ENCODE measurements at regions not wholly inside any gene's neighbourhood (a gene's known extent, or its start where the extent isn't known, plus 50 kb on each side); places are given as distances from the start of the nearest gene placed in this dataset.

DNA sequence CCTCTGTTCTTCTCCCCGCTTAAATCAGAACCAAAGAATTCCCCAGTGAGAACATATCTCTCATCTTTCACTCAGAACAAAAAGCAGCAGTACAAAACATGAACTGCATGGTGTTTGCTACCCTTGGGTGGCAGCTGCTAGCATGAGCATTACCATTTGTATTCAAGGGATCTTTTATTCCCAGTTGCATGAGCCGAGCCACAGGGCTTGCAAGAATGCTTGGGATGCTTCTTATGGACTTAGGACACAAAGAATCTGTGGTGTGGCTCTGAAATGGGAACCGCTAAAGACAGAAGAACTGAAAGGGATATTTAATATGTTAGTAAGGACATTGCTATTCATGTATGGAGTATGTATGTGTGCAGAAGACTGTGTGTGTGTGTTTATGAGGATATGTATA is 190.6 kb downstream of the TMX1 start:
- DNase-seq (no peak), ATAC-seq (ENCODE audit: low read depth in 2 of 2) (no peak)
- Mint-ChIP-seq H3K4me3 (no peak overlapping the region), H3K4me1 (no peaks in the 10 kb centered on the region), H3K36me3 (no peaks in the 10 kb centered on the region), H3K9me3 (peaks cover 0 to 2% (median 0%) of the 10 kb centered on the region in 7 donors), H3K27ac (no peak overlapping the region), H3K27me3 (peaks cover 31% of the 10 kb centered on the region)
- Histone ChIP-seq H3K4me1 (ENCODE audit: control insufficient read depth, insufficient read depth, low read length, poor library complexity, severe bottlenecking) (no peaks in the 10 kb centered on the region), H3K27ac (ENCODE audit: insufficient read depth, low read length, poor library complexity, severe bottlenecking) (no peak overlapping the region), H3K4me3 (ENCODE audit: low read depth, low read length) (no peak overlapping the region), H3K9me3 (ENCODE audit: control insufficient read depth in 2 of 2, low read length in 2 of 2) (no peaks in the 10 kb centered on the region), H3K36me3 (ENCODE audit: control insufficient read depth, insufficient read depth, low read length) (no peaks in the 10 kb centered on the region), H3K27me3 (ENCODE audit: control insufficient read depth, insufficient read depth, low read length) (peaks cover 4% of the 10 kb centered on the region)

DNA sequence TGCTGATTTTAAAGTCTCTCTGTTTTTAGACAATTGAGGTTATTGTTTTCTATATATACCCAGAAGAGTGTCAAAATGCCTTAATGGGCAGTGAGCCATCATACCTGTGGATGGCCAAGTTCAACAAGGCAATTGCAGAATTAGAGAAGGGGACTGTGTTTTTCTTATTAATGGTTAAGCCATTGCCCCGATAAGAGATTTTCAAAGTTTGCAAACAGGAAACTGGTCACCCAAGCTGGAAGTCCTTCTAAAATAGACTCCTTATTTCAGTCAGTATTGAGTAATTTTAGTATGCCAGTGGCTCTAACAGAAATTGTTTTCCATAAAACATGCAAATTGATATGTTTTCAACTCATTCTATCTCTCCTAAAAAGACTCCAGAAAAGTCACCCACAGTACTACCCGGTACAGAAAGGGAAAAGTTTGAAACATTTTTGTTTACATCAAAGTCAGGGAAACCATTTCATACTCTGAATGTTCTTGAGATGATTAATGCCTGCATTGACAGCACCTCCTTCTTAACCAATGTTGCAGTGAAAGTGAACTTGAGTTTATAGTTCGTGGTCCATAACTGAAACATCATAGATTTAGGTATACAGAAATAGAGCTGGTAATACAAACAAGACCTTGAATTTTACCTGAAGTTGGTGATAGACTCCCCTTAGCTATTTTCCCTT is 191.1 kb downstream of the TMX1 start:
- no peaks in the 10 kb centered on the region for H3K36me3 ChIP-seq (ENCODE audit: control insufficient read depth, insufficient read depth, low read length)
- ATAC-seq (ENCODE audit: low read depth in 2 of 2) (no peak), DNase-seq (no peak)
- peaks cover 37% of the 10 kb centered on the region for H3K27me3 Mint-ChIP-seq
- H3K4me1 Mint-ChIP-seq: no peaks in the 10 kb centered on the region
- H3K36me3 Mint-ChIP-seq: no peaks in the 10 kb centered on the region
- peaks cover 4% of the 10 kb centered on the region for H3K27me3 ChIP-seq (ENCODE audit: control insufficient read depth, insufficient read depth, low read length)
- H3K4me3 Mint-ChIP-seq: no peak overlapping the region
- H3K27ac ChIP-seq (ENCODE audit: insufficient read depth, low read length, poor library complexity, severe bottlenecking): no peak overlapping the region
- no peak overlapping the region for H3K27ac Mint-ChIP-seq
- peaks cover 0 to 3% (median 0%) of the 10 kb centered on the region in 7 donors for H3K9me3 Mint-ChIP-seq
- no peaks in the 10 kb centered on the region for H3K9me3 ChIP-seq (ENCODE audit: control insufficient read depth in 2 of 2, low read length in 2 of 2)
- H3K4me3 ChIP-seq (ENCODE audit: low read depth, low read length): no peak overlapping the region
- H3K4me1 ChIP-seq (ENCODE audit: control insufficient read depth, insufficient read depth, low read length, poor library complexity, severe bottlenecking): no peaks in the 10 kb centered on the region

DNA sequence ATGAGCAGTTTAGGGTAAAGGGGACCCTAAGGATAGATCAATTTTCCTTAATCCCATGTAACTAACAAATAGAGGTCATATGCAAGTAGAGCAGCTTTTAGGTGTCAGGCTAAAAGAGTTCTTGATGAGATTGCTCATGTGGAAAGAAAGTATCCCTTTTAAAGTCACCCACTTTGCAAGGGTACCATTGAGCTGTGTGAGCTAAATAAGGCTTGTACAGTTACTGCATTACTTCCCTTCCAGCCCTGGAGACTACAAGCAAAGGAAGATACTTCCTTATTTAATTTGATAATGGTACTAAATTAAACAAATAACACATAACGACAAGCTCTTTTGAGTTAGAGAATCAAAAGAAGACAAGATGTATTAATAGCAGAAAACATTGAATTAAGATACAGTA is 191.7 kb downstream of the TMX1 start:
- H3K9me3 ChIP-seq (ENCODE audit: control insufficient read depth in 2 of 2, low read length in 2 of 2): no peaks in the 10 kb centered on the region
- Mint-ChIP-seq H3K36me3 (no peaks in the 10 kb centered on the region), H3K27ac (no peak overlapping the region), H3K4me3 (no peak overlapping the region), H3K4me1 (no peaks in the 10 kb centered on the region), H3K27me3 (peaks cover 37% of the 10 kb centered on the region), H3K9me3 (peaks cover 0 to 3% (median 0%) of the 10 kb centered on the region in 7 donors)
- H3K36me3 ChIP-seq (ENCODE audit: control insufficient read depth, insufficient read depth, low read length): no peaks in the 10 kb centered on the region
- H3K4me1 ChIP-seq (ENCODE audit: control insufficient read depth, insufficient read depth, low read length, poor library complexity, severe bottlenecking): no peaks in the 10 kb centered on the region
- no peak overlapping the region for H3K27ac ChIP-seq (ENCODE audit: insufficient read depth, low read length, poor library complexity, severe bottlenecking)
- no peak for DNase-seq
- peaks cover 4% of the 10 kb centered on the region for H3K27me3 ChIP-seq (ENCODE audit: control insufficient read depth, insufficient read depth, low read length)
- no peak for ATAC-seq (ENCODE audit: low read depth in 2 of 2)
- H3K4me3 ChIP-seq (ENCODE audit: low read depth, low read length): no peak overlapping the region

DNA sequence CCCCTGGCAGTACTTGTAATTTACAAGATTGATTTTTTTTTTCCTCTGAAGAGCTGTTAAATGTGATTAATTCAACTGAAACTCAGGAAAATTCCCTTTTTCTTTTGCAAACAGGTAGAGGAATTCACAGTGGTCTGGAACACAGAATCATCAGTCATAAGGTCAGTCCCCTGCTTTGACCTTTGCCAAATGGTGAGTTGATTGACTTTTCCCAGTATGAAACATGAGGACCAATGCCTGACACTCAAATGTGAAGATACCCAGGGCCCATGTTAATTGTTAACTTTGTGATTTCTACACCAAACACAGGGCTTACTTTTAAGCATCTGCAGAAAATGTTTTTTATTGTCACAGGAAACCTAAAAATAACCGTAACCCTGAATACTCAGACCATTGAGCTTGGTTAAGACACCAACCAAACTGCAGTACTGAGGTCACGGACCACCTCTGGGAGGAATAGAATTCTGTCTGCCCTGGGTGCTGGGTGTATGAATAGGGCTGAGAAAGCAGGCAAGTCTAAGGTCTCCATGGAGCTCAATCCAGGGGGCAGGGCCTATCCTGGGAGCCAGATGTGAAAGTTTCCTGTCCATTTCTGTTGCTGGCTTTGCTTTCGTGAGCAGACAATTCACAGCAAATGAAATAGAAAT is 192.4 kb downstream of the TMX1 start:
- no peaks in the 10 kb centered on the region for H3K4me1 ChIP-seq (ENCODE audit: control insufficient read depth, insufficient read depth, low read length, poor library complexity, severe bottlenecking)
- H3K27me3 Mint-ChIP-seq: peaks cover 37% of the 10 kb centered on the region

DNA sequence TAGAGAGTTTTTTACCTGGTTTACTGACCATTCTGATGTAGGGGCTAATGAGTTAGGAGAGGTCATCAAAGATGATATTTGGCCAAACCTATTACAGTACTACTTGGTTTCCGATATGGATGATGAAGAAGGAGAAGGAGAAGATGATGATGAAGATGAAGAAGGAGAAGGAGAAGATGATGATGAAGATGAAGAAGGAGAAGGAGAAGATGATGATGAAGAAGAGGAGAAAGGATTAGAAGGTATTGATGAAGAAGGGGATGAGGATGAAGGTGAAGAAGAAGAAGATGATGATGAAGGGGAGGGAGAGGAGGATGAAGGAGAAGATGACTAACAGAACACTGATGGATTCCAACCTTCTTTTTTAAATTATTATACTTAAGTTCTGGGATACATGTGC is 196.6 kb downstream of the TMX1 start:
- ATAC-seq (ENCODE audit: low read depth in 2 of 2): no peak
- no peaks in the 10 kb centered on the region for H3K9me3 ChIP-seq (ENCODE audit: control insufficient read depth in 2 of 2, low read length in 2 of 2)
- Mint-ChIP-seq H3K4me1 (no peaks in the 10 kb centered on the region), H3K27ac (no peak overlapping the region), H3K27me3 (peaks cover 28% of the 10 kb centered on the region), H3K36me3 (no peaks in the 10 kb centered on the region), H3K9me3 (peaks cover 0 to 3% (median 0%) of the 10 kb centered on the region in 7 donors), H3K4me3 (no peak overlapping the region)
- H3K27ac ChIP-seq (ENCODE audit: insufficient read depth, low read length, poor library complexity, severe bottlenecking): no peak overlapping the region
- no peaks in the 10 kb centered on the region for H3K36me3 ChIP-seq (ENCODE audit: control insufficient read depth, insufficient read depth, low read length)
- H3K4me3 ChIP-seq (ENCODE audit: low read depth, low read length): no peak overlapping the region
- H3K27me3 ChIP-seq (ENCODE audit: control insufficient read depth, insufficient read depth, low read length): peaks cover 4% of the 10 kb centered on the region
- H3K4me1 ChIP-seq (ENCODE audit: control insufficient read depth, insufficient read depth, low read length, poor library complexity, severe bottlenecking): no peaks in the 10 kb centered on the region
- no peak for DNase-seq

More for the DNA sequence above, 192.4 kb downstream of the TMX1 start:
- H3K9me3 Mint-ChIP-seq: peaks cover 0 to 3% (median 0%) of the 10 kb centered on the region in 7 donors
- no peaks in the 10 kb centered on the region for H3K4me1 Mint-ChIP-seq
- no peak overlapping the region for H3K27ac Mint-ChIP-seq
- ATAC-seq (ENCODE audit: low read depth in 2 of 2) (no peak), DNase-seq (no peak)
- Histone ChIP-seq H3K9me3 (ENCODE audit: control insufficient read depth in 2 of 2, low read length in 2 of 2) (no peaks in the 10 kb centered on the region), H3K27ac (ENCODE audit: insufficient read depth, low read length, poor library complexity, severe bottlenecking) (no peak overlapping the region), H3K36me3 (ENCODE audit: control insufficient read depth, insufficient read depth, low read length) (no peaks in the 10 kb centered on the region), H3K4me3 (ENCODE audit: low read depth, low read length) (no peak overlapping the region), H3K27me3 (ENCODE audit: control insufficient read depth, insufficient read depth, low read length) (peaks cover 4% of the 10 kb centered on the region)
- H3K4me3 Mint-ChIP-seq: no peak overlapping the region
- no peaks in the 10 kb centered on the region for H3K36me3 Mint-ChIP-seq

DNA sequence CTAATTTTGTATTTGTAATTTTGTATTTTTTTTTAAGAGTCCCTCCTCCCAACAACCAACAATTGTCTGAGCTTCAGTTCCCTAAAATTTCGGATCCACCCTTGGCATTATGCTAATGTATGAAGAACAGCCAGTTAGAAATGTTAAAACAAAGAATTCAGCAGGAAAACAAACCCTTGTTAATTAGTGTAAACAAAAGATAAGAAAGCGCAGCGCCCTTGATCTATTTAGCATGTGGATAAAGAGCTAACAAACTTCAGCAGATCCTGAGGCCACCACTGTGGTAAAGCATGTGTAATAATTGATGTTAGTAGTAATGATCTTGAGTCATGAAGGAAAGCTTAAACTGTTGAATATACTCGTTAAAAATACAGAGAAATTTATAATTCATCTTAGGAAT is 199.8 kb downstream of the TMX1 start:
- peaks cover 0 to 3% (median 0%) of the 10 kb centered on the region in 7 donors for H3K9me3 Mint-ChIP-seq
- no peak overlapping the region for H3K27ac Mint-ChIP-seq
- no peak overlapping the region for H3K27ac ChIP-seq (ENCODE audit: insufficient read depth, low read length, poor library complexity, severe bottlenecking)
- peaks cover 2% of the 10 kb centered on the region for H3K27me3 ChIP-seq (ENCODE audit: control insufficient read depth, insufficient read depth, low read length)
- DNase-seq: no peak
- H3K4me1 Mint-ChIP-seq: no peaks in the 10 kb centered on the region
- H3K36me3 Mint-ChIP-seq: no peaks in the 10 kb centered on the region
- H3K27me3 Mint-ChIP-seq: peaks cover 14% of the 10 kb centered on the region
- no peak overlapping the region for H3K4me3 Mint-ChIP-seq
- no peaks in the 10 kb centered on the region for H3K4me1 ChIP-seq (ENCODE audit: control insufficient read depth, insufficient read depth, low read length, poor library complexity, severe bottlenecking)
- no peaks in the 10 kb centered on the region for H3K9me3 ChIP-seq (ENCODE audit: control insufficient read depth in 2 of 2, low read length in 2 of 2)
- no peak overlapping the region for H3K4me3 ChIP-seq (ENCODE audit: low read depth, low read length)
- H3K36me3 ChIP-seq (ENCODE audit: control insufficient read depth, insufficient read depth, low read length): no peaks in the 10 kb centered on the region
- no peak for ATAC-seq (ENCODE audit: low read depth in 2 of 2)

DNA sequence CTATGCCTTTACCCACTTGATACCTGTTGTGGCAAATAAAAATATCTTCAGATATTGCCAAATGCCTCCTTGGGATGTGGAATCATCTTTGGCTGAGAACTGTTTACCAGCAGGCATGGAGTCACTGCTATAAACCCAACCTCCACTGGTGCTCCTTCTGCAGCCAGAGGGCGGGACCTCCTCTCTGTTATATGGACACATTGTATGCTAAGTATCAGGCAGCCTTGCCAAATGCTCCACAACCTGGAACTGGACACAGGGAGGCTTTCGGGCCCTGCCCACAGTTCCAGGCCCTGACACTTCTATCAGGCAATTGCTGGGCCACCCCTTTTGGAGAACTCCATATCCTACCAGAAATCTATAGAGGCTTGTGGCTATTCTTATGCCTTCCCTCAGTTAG is 201.0 kb downstream of the TMX1 start:
- Histone ChIP-seq H3K9me3 (ENCODE audit: control insufficient read depth in 2 of 2, low read length in 2 of 2) (no peaks in the 10 kb centered on the region), H3K36me3 (ENCODE audit: control insufficient read depth, insufficient read depth, low read length) (no peaks in the 10 kb centered on the region), H3K27ac (ENCODE audit: insufficient read depth, low read length, poor library complexity, severe bottlenecking) (no peak overlapping the region), H3K4me3 (ENCODE audit: low read depth, low read length) (no peak overlapping the region), H3K27me3 (ENCODE audit: control insufficient read depth, insufficient read depth, low read length) (peaks cover 2% of the 10 kb centered on the region), H3K4me1 (ENCODE audit: control insufficient read depth, insufficient read depth, low read length, poor library complexity, severe bottlenecking) (no peaks in the 10 kb centered on the region)
- DNase-seq: no peak
- no peaks in the 10 kb centered on the region for H3K36me3 Mint-ChIP-seq
- peaks cover 0 to 1% (median 0%) of the 10 kb centered on the region in 7 donors for H3K9me3 Mint-ChIP-seq
- peaks cover 17% of the 10 kb centered on the region for H3K27me3 Mint-ChIP-seq
- H3K27ac Mint-ChIP-seq: no peak overlapping the region
- ATAC-seq (ENCODE audit: low read depth in 2 of 2): no peak
- H3K4me3 Mint-ChIP-seq: no peak overlapping the region
- no peaks in the 10 kb centered on the region for H3K4me1 Mint-ChIP-seq

All from CD4-positive, CD25-positive, alpha-beta regulatory T cell (primary cell).